ENCODE measurements at regions not wholly inside any gene's neighbourhood (a gene's known extent, or its start where the extent isn't known, plus 50 kb on each side); places are given as distances from the start of the nearest gene placed in this dataset.

GRCh38 chr7:125147047-125147446 is 217.4 kb upstream of the POT1 start:
- TF ChIP-seq CTCF (IDR thresholded peaks at IDR 0.05 in 8 of 11, conservative IDR thresholded peaks at IDR 0.05 in 3 of 11) (no peak), POLR2A (IDR thresholded peaks at IDR 0.05) (no peak)

Data from spleen (tissue), 7 donors.